ENCODE measurements at regions not wholly inside any gene's neighbourhood (a gene's known extent, or its start where the extent isn't known, plus 50 kb on each side); places are given as distances from the start of the nearest gene placed in this dataset.
"Not testable (repeated sequence)": the region's sequence is repeated elsewhere in the genome, so short reads cannot be mapped to it uniquely, and the experiment has no call there.

DNA sequence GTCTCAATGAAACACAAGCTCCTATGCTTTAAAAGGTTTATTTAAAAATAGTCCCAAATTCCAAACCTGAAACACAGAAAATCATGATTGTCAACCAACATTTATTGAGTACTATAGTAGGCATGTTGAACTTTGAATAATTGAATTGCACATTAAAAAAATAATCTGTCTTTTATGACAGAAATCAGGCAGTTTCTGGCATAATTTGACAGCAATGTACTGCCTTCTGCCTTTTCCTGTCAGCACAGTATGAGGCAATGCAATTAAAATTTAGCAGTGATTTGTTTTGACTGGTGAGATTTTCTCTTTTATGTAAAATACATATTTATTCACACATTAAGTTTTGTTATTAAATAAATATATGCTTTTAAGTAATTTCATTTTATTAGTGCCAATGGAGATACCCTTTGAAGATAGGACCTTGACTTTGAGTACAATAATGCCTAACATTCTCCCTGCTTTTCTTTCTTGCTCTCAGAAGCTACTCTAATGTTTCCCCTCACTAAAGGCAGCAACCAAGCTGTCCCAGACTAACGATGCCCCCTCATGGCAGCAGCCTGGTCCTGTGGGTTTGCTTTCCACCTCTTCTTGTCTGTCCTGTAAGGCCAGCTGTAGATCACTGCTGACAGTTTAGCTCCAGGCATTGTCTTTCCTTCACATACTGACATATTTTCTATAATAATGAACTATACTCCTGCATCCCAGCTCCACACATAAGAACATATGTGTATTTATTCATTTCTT lies 346.7 kb downstream of the IL20RB start:
- no peak for DNase-seq

DNA sequence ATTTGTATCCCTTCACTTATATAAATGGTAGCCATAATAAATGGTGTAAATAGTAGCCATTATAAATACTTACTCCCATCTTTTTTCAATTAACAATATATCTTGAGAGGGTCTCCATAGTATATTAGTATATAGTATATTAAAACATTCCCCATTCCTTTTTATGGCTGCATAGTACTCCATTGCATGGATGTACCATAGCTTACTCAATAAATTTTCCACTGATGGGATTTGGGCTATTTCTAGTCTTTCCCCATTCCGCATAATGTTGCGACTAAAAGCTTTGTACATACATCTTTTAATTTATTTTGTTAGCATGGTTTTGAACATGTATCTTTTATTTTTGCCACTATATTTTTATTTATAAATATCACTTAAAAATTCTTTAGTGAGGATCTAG lies 366.3 kb downstream of the IL20RB start:
- no peak for DNase-seq

DNA sequence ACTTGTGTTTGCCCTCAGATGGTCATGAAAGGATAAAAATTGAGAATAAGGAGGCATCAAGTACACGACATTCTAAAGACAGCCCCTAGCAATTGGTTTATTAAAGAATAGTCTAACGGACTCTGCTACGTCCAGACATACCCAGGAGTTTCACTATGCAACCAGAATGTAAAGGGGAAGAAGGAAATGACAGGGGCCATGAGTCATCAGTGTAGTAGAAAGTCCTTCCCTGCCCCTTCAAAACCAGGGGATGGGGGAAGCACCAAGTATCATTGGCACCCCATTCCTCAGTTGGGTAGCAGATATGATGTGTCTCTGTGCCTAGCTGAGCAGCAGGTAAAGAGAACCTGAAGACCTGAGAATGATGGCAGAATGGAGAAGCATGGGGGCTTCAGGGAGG lies 367.4 kb downstream of the IL20RB start:
- no peak for DNase-seq

DNA sequence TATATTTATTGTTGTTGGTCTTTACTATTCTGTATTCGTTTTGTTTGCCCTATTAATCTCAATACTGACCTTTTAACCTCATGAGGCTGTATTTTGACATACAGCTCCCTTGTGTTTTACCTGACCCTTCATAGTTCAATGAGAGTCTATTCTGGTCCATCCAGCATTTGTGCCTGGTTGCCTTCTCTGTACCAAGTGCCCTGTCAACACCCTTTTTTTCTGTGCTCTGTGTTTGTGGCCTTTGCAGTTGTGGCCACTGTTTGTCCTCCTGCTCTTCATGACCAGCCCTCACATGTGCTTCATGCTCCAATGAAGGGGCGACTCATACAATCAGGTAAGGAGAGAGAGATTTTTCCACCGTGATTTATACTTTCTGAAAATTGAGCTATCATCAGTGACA lies 368.2 kb downstream of the IL20RB start:
- no peak for DNase-seq

DNA sequence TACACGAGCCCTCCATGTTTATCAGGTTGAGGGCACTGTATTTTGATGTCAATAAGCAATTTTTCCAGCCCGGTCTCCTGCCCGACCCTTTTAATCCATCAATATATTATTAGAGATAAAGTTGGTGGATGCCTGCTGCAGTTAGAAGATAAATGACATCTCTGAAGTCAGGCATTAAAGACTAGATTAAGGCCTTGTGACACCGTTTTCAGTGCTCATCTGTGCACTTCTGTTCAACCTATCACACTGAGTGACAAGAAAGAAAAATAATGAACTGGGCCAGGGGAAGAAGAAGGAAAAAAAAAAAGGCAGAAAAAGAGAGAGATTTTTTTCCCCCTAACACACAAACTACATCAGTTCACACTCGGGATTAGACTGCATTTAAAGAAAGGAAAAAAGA lies 371.8 kb downstream of the IL20RB start:
- no peak for DNase-seq

DNA sequence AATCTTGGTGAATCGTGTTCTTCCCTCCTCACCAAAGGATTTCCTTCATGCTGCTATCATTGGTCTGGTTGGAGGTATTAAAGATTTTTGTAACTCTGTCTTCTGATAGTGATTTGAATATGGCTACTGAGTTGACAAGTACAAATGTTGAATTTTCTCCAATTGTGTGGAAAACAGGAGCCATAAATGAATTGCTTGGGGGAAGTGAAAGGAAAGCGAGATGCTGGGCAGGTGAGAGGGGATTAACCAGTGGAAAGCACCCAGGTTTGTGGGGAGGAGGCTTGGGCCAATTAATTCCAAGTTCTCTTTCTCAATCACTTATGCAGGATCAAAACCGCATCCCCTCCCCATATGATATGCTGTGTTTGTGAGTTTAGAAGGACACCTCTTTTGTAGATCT lies 372.5 kb downstream of the IL20RB start:
- no peak for DNase-seq

DNA sequence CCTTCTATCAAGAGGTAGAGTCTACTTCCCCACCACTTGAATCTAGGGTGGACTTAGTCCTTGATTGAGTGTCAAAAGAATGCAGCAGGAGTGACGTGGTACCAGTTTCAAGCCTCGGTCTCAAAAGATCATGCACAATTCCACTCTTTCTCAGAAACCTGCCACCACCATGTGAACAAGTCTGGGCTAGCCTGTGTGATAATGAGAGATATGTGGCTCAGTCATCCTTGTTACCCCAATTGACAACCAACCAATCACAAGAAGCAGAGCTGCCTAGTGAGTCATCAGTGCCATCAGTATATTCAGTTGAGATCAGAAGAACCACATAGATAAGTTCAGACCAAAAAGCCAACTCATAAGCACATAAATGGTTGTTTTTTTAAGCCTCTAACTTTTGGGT lies 374.5 kb downstream of the IL20RB start:
- DNase-seq = no peak

DNA sequence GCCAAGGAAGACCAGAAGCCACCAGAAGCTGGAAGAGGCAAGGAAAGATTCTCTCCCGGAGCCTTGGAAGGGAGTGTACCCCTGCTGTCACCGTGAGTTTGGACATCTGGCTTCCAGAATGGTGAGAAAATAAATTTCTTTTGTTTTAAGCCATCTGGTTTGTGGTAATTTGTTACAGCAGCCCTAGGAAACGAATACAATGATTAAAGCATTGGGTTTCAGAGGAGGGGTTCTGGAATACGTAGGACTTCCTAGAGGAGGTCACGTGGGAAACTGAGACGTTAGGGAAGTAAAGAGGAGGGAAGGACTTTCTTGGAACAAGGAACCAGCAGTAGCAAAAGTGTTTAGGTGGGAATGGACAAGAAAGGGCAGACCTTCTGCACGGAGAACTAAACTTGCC lies 377.7 kb downstream of the IL20RB start:
- DNase-seq = peak; percentile 74

DNA sequence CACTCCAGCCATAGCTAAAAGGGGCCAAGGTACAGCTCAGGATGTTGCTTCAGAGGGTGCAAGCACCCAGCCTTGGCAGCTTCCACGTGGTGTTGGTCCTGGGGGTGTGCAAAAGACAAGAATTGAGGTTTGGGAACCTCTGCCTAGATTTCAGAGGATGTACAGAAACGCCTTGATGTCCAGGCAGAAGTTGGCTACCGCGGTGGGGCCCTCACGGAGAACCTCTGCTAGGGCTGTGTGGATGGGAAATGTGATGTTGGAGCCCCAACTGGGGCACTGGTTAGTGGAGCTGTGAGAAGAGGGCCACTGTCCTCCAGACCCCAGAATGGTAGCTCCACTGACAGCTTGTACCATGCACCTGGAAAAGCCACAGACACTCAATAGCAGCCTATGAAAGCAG lies 380.6 kb downstream of the IL20RB start:
- DNase-seq = not testable (repeated sequence)

DNA sequence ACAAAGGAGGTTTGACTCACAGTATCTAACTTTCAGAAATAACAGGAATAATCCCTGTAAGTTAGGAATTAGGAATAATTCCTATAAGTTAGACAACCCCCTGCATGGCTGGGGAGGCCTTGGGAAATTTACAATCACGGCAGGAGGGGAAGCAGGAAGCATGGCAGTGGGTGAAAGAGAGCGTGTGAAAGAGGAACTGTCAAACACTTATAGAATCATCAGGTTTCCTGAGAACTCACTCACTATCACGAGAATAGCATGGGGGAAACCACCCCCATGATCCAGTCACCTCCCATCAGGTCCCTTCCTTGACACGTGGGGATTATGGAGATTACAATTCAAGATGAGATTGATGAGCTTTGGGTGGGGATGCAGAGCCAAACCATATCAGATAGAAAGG lies 385.5 kb downstream of the IL20RB start:
- no peak for DNase-seq

DNA sequence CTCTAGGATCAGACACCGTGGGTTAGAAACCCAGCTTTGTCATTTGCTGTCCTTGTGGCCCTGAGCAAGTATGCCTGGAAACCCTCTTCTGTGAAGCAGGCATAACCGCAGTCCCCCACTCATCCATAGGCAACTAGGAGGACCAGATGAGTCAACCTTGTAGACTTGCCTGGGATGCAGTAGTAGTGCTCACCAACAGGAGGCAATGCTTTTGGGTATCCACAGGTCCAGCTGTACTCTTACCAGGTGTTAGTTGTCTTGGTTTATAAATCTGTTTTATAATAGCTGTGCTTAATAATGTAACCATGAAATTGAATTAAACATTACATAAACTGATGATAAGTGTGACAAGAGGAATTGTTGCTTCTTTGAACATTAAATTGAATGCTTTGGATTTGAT lies 389.3 kb downstream of the IL20RB start:
- no peak for DNase-seq

DNA sequence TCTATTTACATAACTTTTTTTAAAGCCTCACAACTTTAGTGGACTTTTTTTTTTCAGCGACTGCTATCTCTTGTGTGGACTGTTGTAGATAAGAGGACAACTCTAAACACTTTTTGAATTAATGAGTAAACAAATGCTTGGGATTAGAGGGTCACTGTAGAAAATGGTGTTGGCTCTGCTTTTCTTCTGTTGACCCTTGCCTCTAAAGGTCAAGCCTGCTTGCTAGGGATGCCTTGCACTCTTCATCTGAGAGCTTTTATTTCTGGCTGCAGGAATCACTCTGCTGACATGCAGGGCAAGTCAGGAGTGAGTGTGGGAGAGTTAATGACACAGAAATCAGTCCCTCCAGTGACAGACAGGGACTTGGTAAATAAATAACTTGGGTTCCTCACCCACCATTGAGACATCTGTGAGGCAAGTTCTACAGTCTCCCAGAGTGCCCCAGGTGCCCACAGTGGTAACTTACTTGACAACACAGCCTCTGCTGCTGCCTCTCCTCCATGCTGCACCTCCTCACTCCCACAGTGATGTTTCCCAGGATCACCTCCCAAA lies 390.1 kb downstream of the IL20RB start:
- no peak for DNase-seq

DNA sequence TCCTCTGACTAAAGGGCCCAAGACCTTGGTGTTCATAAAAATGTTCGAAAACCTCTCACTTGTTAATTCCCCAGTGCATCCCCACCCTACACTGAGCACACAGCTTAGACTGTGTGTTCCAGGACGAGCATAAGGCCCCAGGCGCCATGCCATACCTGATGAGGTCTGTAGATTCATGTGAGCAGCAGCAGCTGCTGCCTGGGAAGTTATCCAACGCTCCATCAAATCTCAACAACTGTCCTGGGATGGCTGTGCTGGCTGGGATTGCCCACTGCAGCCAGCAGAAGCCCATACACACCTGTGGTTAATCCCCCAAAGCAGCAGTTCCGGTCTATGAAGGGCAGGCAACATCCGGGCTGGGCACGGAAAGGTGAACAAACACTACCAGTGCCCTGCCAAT lies 391.2 kb downstream of the IL20RB start:
- peak; percentile 35 for DNase-seq

DNA sequence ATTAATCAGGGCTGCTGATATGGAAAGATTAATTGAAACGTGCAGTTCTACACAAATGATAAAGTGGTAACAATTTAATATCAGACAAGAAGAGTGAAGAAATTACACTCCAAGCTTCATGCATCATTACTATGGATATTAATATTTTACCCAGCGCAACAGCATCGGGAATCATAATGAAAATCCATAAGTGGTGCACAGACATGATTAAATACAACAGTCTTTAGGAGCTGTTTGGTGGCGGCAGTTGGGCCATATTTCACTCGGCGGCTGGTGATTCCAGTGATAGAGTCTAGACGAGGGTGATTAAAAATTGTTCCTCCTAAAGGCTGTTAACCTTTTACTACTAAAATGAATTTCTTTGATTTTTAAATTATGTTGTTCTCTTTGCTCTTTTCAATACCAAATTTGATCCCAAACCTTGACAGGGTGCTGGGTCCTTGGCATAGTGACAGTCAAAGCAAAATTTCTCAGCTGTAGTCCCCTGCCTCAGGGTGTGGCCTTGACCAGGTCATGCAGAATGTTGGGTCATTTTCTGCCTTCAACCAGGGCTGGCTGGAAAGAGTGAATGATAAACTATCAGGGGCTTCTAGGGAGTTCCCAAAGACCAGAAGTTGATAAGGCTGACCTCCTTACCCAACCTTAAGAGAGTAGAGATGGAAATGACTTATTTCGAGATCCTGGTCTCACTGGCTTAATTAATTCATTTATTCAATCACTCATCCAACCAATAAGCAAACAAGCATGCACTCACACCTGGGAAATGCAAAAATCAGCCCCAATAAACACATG lies 392.0 kb downstream of the IL20RB start:
- no peak for DNase-seq

DNA sequence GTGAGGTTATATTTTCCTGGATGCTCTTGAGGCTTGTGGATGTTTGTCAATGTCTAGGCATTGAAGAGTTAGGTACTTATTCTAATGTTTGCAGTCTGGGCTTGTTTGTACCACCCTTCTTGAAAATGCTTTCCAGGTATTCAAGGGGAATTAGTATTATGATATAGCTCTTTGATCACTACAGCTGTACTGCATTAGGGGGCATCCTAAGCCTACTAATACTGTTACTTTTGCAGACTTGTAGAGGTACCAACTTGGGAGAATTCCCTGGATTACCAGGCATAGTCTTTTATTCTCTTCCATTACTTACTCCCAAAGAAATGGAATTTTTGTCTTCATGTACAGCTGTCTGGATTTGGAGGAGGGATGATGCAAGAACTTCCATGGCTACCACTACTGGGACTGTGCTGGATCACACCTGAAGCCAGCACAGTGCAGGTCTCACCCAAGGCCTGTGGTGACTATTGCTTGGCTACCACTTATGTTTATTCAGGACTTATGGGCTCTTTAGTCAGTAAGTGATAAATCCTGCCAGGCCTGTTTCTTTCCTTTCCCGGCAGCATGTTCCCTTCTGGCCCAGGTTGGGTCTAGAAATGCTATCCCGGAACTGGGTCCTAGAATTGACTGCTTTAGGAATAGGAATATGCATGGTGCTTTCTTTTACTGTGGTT lies 402.9 kb downstream of the IL20RB start:
- DNase-seq = no peak

DNA sequence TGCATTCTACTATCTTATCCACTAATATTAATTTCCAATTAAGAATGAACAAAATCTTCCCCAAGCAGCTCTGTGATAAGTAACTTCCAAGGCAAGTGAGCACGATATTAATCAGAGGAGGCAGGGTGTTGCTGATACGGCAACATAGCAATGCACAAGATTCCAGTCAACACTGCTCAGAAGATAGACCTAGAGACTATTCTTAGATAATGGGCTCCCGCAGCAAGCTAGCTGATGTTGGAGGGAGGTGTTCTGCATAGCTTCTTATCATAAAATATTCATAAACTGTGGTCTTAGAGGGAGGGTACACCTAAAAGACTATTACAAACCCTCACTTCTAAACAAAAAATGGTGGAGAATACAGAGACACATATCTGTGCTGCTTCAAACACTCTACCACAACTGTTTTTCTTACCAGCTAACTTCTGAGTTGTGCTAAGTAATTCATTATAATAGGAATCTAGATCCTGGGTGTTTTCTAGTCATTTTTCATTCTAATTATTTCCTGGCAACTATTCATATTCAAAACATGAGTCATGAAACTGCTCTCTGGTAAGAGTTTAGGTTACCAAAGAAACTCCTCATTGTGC lies 382.0 kb upstream of the SOX14 start:
- DNase-seq = no peak

DNA sequence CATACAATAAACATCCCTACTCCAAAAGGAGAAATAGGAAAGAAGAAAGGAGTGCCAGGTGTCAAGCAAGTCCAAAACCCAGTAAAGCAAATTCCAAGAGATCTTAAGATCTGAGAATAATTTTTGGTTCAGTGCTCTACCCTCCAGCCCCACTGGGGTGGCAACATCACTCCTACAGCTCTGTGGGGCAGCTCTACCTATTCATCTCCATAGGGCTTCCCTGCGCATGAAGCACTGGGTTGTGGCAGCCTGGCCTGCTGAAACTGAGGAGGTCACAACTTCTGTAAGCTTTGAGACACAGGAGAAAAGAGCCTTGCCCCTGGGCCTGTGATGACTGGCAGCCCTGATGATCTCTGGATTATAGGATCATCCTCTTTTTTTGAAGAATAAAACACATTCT lies 378.2 kb upstream of the SOX14 start:
- no peak for DNase-seq

DNA sequence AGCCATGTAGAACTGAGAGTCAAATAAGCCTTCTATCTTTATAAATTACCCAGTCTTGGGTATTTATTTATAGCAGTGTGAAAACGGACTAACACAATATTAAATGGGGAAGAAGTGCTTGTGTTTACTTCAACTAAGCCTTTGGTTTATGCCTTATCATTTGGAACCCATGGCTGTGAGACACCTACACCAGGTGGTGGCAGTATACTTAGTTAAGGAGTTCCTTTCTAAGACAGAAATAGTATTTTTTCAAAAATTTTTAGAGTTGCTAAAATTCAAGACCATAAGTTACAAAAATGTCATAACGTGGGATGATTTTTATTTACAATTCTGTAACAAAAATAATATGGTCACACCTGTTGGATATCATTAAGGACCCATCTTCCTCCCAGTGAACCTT lies 354.5 kb upstream of the SOX14 start:
- no peak for DNase-seq

DNA sequence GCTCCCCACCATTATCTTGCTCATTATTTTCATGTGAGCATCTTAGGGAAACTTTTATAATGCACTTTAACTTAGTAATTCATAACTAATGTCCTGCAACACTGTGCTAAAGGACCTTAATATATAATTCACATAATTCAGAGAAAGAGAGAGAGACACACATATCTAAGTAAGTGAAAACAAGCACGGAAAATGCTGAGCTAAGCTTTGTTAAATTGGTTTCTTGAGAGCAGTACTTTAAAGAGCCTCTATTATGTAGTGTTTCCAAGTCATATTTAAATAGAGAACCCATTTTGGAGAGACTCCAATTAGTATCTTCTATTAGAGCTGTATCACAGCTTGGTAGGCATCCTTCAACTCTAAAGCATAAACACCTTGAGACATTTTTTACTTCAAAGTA lies 354.1 kb upstream of the SOX14 start:
- no peak for DNase-seq

DNA sequence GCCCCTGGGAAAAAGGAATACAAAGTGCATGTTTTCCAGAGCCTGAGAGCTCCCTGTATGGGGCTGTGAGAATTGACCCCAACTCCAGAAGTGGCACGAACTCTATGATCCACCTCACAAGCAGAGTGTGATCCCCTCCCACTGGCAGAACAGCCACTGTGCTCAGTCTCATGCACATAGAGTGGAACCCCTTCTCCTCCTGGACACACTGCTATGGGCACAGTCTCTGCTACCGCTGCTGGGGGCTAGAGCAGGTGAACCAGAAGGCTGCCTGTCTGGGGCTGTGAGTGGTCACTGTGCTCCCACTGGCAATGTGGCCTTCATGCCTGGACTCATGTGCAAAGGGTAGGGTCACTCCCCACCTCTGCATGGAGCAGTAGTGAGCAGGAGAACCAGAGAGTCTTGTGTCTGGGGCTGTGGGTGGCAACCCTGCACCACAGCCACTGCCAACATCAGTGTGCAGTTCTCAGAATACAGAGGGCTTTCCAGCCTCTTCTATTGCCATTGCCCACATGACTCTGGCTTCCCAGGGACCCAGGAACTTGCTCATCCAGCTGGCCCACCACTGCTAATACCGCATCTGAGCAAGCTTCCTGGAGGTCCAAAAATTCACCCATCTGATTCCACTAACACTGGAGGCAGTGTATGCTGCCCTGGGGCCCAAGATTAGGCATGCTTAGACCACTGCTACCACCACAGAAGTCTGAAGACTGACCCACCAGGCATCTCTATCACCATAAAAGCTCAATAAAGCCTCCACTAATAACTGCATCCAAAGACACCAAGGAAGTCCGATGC lies 343.7 kb upstream of the SOX14 start:
- no peak for DNase-seq

DNA sequence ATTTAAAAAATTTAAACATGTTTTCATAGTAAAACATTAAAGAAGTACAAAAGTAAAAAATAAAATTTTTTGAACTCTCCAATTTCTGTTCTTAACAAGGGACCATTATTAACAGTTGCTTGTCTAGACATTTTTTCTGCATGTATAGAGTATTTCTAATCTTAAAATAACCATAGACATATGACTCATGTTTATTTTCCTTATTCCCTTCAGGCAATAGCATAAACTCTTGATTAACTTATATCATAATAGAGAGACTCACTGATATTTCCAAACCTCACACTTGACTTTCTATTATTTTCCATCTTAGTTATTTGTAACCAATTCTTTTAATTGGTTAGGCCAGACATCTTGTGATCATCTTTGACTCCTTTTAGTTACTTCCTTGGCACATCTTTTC lies 325.6 kb upstream of the SOX14 start:
- no peak for DNase-seq

DNA sequence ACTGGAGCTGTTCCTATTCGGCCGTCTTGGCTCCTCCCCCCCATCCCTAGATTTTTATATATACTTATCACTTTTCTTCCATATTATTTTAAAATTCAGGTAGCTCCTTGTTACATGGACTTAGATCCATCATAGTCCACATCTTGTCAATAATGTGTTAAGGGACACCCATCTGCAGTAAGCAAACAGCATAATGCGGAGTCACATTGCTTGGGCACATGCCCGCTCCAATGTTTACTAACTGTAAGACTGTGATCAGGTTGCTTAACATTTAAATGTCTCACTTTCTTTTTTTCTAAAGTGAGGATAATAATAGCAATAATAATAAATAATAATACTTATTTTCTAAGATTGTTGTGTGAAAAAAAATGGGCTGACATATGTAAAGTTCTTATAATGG lies 303.2 kb upstream of the SOX14 start:
- peak; percentile 1 for DNase-seq

DNA sequence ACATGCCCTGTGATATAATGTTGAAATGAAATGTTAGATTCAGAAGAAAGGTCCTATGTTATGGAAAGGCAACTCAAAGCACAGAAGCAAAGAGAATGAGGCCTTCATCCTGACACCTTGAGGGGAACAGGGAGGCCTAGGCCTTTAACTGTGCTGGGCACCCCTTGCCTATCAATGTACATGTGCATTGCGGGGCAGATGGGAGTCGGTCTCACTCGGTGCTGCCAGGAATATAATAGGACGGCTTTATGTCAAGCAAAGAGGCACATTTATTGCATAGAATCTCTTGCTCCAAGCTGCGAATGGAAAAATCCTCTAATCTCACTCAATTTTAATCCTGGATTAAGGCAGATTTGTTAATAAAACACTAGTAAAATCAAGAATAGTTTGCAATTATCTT lies 301.0 kb upstream of the SOX14 start:
- no peak for DNase-seq
